Testis (tissue), 2 donors: ENCODE measurements at regions not wholly inside any gene's neighbourhood (a gene's known extent, or its start where the extent isn't known, plus 50 kb on each side); places are given as distances from the start of the nearest gene placed in this dataset.

Source experiments
- DNase-seq: peaks from one replicate; pipeline ENCODE4 v3.0.0-alpha.2; 2019
- H3K27ac ChIP-seq, 2 donors: fragments of 200-600 bp; sonication (generic); one replicate each; pipeline ENCODE4 v1.5.1; 2019
- H3K27me3 ChIP-seq: fragments of 200-600 bp; sonication (generic); one replicate; pipeline ENCODE4 v1.5.1; 2019
- H3K36me3 ChIP-seq: fragments of 200-600 bp; sonication (generic); one replicate; pipeline ENCODE4 v1.5.1; 2017; ENCODE audit warnings: low read depth; ENCODE audit errors: missing control alignments
- H3K4me1 ChIP-seq: fragments of 200-600 bp; sonication (generic); one replicate; pipeline ENCODE4 v1.5.1; 2019
- H3K4me3 ChIP-seq, 2 donors: fragments of 200-600 bp; sonication (generic); one replicate each; pipeline ENCODE4 v1.5.1; 2017 to 2019
- H3K9me3 ChIP-seq: fragments of 200-600 bp; sonication (generic); one replicate; pipeline ENCODE4 v1.5.1; 2017
- CTCF ChIP-seq, 3 experiments: fragments of 450-650 bp in 2 of 3; fragments of 200-600 bp in 1 of 3; sonication (generic) in 1 of 3; IDR thresholded peaks; one replicate each; pipeline ENCODE4 v1.5.1; 2016 to 2019; ENCODE audit warnings: antibody characterized with exemption in 3 of 3, mild to moderate bottlenecking in 2 of 3, moderate library complexity in 1 of 3
- POLR2A ChIP-seq: fragments of 450-650 bp; IDR thresholded peaks from one replicate; pipeline ENCODE4 v1.6.1; 2017; ENCODE audit warnings: antibody characterized with exemption, mild to moderate bottlenecking, moderate library complexity
- WGBS, 2 donors: methylation state at CpG; one replicate each; pipeline ENCODE4 v1.1.5; 2018; 5-methylcytosine and 5-hydroxymethylcytosine counted together
- intact Hi-C: fragments of 100-400 bp; cut with DNase I; formaldehyde crosslinking; loops from one replicate; pipeline ENCODE4 v1.15.1; 2023; ENCODE audit warnings: low total_unique reads

GRCh38 chr5:166860426-166860825 is 1431.0 kb upstream of the WWC1 start:
- Histone ChIP-seq H3K4me3 (no peak overlapping the region), H3K36me3 (no peaks in the 10 kb centered on the region), H3K4me1 (no peaks in the 10 kb centered on the region), H3K27me3 (no peaks in the 10 kb centered on the region), H3K27ac (no peak overlapping the region), H3K9me3 (no peaks in the 10 kb centered on the region)
- DNase-seq, result no peak
- 77% methylated on average over 5 of the region's 5 CpGs for WGBS, 2 donors
- intact Hi-C loops, result no loop called here
- TF ChIP-seq CTCF (IDR thresholded peaks at IDR 0.05) (no peak), POLR2A (no peak)

- H3K27me3 ChIP-seq, result no peaks in the 10 kb centered on the region
- no peaks in the 10 kb centered on the region for H3K36me3 ChIP-seq
- DNase-seq, result no peak
- 86 to 88% methylated on average over 5 of the region's 5 CpGs for WGBS, 2 donors
- H3K9me3 ChIP-seq, result no peaks in the 10 kb centered on the region
- intact Hi-C loops, result no loop called here
- no peak for TF ChIP-seq POLR2A
- TF ChIP-seq CTCF (IDR thresholded peaks at IDR 0.05), result no peak
- H3K27ac ChIP-seq, result no peak overlapping the region
- no peaks in the 10 kb centered on the region for H3K4me1 ChIP-seq
- no peak overlapping the region for H3K4me3 ChIP-seq
These were observed 1428.9 kb upstream of the WWC1 start for GRCh38 chr5:166862581-166862980.

GRCh38 chr5:166865206-166865605 is 1426.2 kb upstream of the WWC1 start:
- DNase-seq, result no peak
- WGBS, 2 donors, result 78 to 91% methylated on average over 6 of the region's 6 CpGs
- no peaks in the 10 kb centered on the region for H3K36me3 ChIP-seq
- no peaks in the 10 kb centered on the region for H3K9me3 ChIP-seq
- H3K27me3 ChIP-seq, result no peaks in the 10 kb centered on the region
- H3K4me3 ChIP-seq, result no peak overlapping the region
- intact Hi-C loops, result no loop called here
- TF ChIP-seq POLR2A (no peak), CTCF (IDR thresholded peaks at IDR 0.05) (no peak)
- no peak overlapping the region for H3K27ac ChIP-seq
- H3K4me1 ChIP-seq, result no peaks in the 10 kb centered on the region

GRCh38 chr5:166880456-166880855 is 1411.0 kb upstream of the WWC1 start:
- intact Hi-C loops, result no loop called here
- H3K4me3 ChIP-seq, result no peak overlapping the region
- no peak for TF ChIP-seq CTCF (IDR thresholded peaks at IDR 0.05)
- no peak for TF ChIP-seq POLR2A
- no peak for DNase-seq
- H3K36me3 ChIP-seq, result no peaks in the 10 kb centered on the region
- H3K9me3 ChIP-seq, result no peaks in the 10 kb centered on the region
- no peaks in the 10 kb centered on the region for H3K27me3 ChIP-seq
- H3K27ac ChIP-seq, result no peak overlapping the region
- H3K4me1 ChIP-seq, result no peaks in the 10 kb centered on the region
- whole genome bisulfite sequencing, 2 donors, result 83 to 92% methylated on average over 9 of the region's 9 CpGs

- no peaks in the 10 kb centered on the region for H3K36me3 ChIP-seq
- H3K4me1 ChIP-seq, result no peaks in the 10 kb centered on the region
- no peak overlapping the region for H3K4me3 ChIP-seq
- no peaks in the 10 kb centered on the region for H3K27me3 ChIP-seq
- H3K9me3 ChIP-seq, result no peaks in the 10 kb centered on the region
- WGBS, 2 donors, result 69 to 77% methylated on average over 8 of the region's 8 CpGs
- intact Hi-C loops, result no loop called here
- no peak for DNase-seq
- TF ChIP-seq POLR2A (no peak), CTCF (IDR thresholded peaks at IDR 0.05) (no peak)
- no peak overlapping the region for H3K27ac ChIP-seq
These were observed 1409.6 kb upstream of the WWC1 start for GRCh38 chr5:166881802-166882201.
